HuH-7.5 (cell line): ENCODE measurements at regions not wholly inside any gene's neighbourhood (a gene's known extent, or its start where the extent isn't known, plus 50 kb on each side); places are given as distances from the start of the nearest gene placed in this dataset.

ENCODE experiments used
- DNase-seq: peaks from one replicate; pipeline ENCODE4 v3.0.0; 2011; ENCODE audit warnings: low spot score

- no peak for DNase-seq
These were observed 276.4 kb downstream of the IRS2 start for GRCh38 chr13:109510013-109510412.

GRCh38 chr13:109509154-109509900 is 277.1 kb downstream of the IRS2 start:
- no peak for DNase-seq

- no peak for DNase-seq
These were observed 286.1 kb downstream of the IRS2 start for GRCh38 chr13:109500146-109500773.

GRCh38 chr13:109497917-109498316 is 288.5 kb downstream of the IRS2 start:
- no peak for DNase-seq

- no peak for DNase-seq
These were observed 290.2 kb downstream of the IRS2 start for GRCh38 chr13:109496216-109496615.

- DNase-seq, result no peak
These were observed 291.4 kb downstream of the IRS2 start for GRCh38 chr13:109494925-109495369.

- DNase-seq, result no peak
These were observed 301.1 kb downstream of the IRS2 start for GRCh38 chr13:109485136-109485794.

GRCh38 chr13:109483284-109483683 is 303.1 kb downstream of the IRS2 start:
- DNase-seq, result no peak

- no peak for DNase-seq
These were observed 305.3 kb downstream of the IRS2 start for GRCh38 chr13:109481040-109481439.

GRCh38 chr13:109480011-109480955 is 306.1 kb downstream of the IRS2 start:
- DNase-seq, result no peak

- DNase-seq, result no peak
These were observed 306.8 kb downstream of the IRS2 start for GRCh38 chr13:109479534-109479933.

GRCh38 chr13:109476001-109476400 is 310.4 kb downstream of the IRS2 start:
- no peak for DNase-seq

GRCh38 chr13:109468123-109468522 is 318.3 kb downstream of the IRS2 start:
- no peak for DNase-seq

- no peak for DNase-seq
These were observed 321.2 kb downstream of the IRS2 start for GRCh38 chr13:109465148-109465547.

- DNase-seq, result no peak
These were observed 332.0 kb downstream of the IRS2 start for GRCh38 chr13:109454167-109454917.

GRCh38 chr13:109451726-109452125 is 334.7 kb downstream of the IRS2 start:
- no peak for DNase-seq

- DNase-seq, result no peak
These were observed 337.8 kb downstream of the IRS2 start for GRCh38 chr13:109448629-109449028.

- DNase-seq, result no peak
These were observed 338.7 kb downstream of the IRS2 start for GRCh38 chr13:109447667-109448066.

- DNase-seq, result no peak
These were observed 346.1 kb downstream of the IRS2 start for GRCh38 chr13:109440320-109440719.

GRCh38 chr13:109439813-109440212 is 346.6 kb downstream of the IRS2 start:
- DNase-seq, result no peak

- no peak for DNase-seq
These were observed 349.5 kb downstream of the IRS2 start for GRCh38 chr13:109436841-109437240.
